HG03064 (cell line): ENCODE measurements at regions not wholly inside any gene's neighbourhood (a gene's known extent, or its start where the extent isn't known, plus 50 kb on each side); places are given as distances from the start of the nearest gene placed in this dataset.
"Not testable (repeated sequence)": the region's sequence is repeated elsewhere in the genome, so short reads cannot be mapped to it uniquely, and the experiment has no call there.

ENCODE experiments used
- ATAC-seq: cut with Tn5 transposase; IDR thresholded peaks from one replicate; pipeline ENCODE4 v1.9.1; 2021; ENCODE audit warnings: low read depth; ENCODE audit not compliant: unreplicated experiment

DNA sequence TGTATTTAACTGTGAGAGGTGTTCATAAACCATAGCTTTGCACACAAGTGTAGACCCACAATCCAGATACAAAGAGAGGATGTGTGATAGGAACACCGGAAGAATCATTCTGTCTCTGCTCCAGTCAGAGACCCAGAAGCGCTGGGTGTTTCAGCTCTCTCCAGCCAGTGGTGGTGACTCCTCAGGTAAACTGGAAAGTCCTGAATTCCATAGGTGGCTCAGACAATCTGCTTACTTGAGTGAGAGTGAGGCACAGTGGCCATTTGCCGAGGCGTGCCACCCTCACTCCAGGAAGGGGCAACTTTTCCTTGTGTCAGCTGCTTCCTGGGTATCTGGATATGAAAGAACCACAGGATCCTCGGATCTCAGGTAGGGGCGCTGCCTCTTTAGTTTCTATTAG is 171.5 kb downstream of the KCNS3 start:
- ATAC-seq, result no peak

DNA sequence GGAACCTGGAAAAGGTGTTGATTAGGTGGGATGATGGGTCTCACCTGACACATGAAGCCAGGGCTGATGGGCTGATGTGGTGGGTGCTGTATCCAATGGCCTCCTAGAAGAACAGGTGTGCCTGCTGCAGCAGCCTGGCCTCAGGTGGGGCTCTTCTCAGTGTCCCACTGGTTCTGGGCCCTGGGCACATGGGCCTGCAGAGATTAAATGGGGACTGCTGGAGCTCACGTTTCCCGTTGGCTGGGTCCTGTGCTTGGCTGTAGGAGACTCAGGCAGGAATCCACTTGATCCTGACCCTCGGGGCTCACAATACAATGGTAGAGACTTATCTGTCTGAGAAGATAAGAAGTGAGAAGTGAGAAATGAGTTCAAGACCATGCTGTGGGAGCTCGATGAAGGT is 170.9 kb downstream of the KCNS3 start:
- ATAC-seq, result no peak

DNA sequence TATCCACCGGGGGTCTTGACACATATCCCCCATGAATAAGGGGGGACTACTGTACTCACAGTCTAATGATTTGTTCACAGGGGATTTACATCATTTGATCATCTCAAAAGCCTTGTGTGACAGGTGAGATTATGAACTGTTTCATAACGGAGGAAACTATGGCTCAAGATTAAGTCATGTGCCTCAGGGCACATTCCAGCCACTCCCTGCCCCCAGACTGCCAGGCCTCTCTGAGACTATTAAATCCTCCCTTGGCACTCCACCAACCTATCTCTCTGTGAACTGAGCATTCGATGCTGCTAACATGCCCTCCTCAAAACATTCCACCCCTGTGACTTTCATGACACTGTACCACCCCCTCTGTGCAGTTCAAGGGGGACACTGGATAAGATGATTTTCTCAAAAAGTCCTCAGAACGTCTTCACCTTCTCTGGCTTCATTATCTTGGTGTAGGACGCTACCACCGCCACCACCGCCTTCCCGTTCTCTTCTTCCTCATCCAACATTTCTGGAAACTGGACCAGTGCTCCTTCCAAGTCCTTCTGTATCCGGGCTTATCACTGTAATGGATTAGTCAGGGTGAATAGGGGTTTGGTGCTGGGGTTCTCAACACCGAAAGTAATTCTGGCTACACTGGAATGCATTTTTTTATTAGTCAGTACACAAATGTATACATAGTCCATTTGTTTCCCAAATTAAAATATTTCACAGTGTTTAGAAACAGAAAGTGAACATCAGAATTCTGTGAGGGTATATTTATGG is 169.6 kb downstream of the KCNS3 start:
- ATAC-seq, result no peak

DNA sequence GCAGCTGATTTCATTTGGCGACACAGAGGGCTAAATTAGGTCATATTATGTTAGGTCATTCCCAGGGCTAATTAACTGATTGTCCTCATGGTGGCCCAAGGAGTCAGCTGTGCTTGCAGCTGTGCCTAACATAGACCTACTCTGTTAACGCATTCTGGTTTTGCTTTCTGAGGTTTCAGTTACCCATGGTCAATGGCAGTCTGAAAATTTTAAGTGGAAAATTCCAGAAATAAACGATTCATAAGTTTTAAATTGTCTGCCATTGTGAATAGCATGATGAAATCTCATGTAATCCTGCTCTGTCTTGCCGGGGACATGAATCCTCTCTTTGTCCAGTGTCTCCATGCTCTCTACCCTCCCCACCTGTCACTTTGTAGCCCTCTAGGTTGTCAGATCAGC is 168.7 kb downstream of the KCNS3 start:
- no peak for ATAC-seq

DNA sequence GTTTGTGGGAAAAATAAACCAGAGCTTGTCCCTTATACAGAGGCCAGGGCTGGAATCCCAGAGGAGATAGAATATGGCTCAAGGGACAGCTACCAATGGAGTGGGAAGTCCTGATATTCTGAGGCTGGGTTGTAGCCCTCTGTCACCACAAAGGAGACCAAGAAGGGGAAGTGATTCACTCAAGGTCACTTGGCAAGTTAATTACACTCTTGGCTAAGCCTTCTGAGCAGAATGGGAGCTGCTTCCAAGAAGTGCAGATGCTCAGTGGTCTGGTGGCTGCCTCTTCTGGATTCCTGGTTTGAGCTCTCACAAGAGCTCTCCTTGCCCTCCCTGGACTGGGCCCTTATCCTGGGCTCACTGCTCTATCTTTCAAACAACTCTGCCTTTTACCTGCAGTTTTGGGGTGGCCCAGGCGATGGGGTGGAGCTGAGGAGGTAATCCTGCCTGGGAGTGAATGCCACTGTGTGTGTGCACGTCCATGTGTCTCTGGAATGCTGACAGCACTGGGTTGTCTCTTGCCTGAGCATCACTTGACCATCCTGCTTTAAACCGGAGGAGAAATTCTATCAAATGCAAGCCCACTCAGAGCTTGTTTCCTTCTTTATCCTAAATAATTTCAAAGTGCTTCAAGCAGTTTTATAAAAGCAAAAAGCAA is 168.2 kb downstream of the KCNS3 start:
- ATAC-seq, result no peak

DNA sequence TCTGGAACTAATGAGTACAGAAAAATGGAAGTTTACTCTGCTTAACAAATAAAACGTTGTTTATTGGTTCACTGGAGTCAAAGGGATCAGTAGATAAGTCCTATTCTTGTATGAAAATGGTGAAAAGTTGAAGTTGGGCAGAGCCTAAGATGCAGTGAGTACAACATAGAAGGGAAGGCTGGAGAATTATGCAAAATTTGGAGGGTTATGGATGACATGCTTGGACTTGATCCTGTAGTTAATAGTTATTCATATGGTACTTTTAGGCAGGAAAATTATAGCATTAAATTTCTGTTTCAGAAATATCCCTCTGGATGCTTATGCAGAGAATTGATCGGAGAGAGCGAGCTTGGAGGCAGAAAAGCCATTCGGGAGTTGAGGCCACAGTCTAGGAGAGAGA is 167.6 kb downstream of the KCNS3 start:
- no peak for ATAC-seq

DNA sequence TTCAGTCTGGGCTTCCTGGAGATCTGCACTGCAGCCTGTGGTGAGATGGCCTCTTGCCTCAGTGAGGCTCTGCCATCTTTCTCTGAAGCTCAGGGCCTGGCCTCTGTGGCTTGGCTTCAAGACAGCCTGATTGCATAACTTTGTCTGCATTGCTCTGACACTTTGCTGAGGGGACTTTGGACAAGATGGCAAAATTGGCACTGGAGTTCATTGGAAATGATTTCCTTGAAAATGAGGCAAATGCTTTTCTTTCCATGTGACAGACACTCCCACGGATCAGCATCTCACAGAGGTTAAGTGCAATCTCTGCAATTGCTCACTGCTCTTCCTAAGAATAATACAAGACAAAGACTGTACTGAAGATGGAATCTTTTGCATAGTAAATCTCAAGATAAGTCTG is 166.8 kb downstream of the KCNS3 start:
- ATAC-seq, result no peak

DNA sequence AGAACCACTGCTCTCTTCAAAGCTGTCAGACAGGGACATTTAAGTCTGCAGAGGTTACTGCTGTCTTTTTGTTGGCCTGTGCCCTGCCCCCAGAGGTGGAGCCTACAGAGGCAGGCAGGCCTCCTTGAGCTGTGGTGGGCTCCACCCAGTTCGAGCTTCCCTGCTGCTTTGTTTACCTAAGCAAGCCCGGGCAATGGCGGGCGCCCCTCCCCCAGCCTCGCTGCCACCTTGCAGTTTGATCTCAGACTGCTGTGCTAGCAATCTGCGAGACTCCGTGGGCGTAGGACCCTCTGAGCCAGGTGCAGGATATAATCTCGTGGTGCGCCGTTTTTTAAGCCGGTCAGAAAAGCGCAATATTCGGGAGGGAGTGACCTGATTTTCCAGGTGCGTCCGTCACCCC is 138.9 kb downstream of the KCNS3 start:
- not testable (repeated sequence) for ATAC-seq

DNA sequence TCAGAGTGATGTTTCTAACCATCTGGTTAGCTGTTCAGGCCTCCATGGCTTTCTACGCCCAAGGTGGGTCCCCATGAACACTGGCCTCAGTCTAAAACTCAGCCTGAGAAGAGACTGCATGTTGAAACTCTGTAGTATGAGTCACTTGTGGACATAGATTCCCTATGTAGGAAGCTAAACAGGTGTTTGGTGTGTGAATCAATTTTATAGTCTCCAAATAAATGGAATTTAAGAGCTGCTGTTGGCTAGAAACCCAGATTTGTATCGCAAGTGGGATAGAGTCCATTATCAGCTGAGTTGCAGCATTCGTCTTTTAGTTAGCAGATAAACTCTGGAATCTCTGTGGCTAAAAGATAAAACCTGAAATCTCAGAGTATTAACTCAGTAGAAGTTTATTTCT is 131.4 kb downstream of the KCNS3 start:
- no peak for ATAC-seq

DNA sequence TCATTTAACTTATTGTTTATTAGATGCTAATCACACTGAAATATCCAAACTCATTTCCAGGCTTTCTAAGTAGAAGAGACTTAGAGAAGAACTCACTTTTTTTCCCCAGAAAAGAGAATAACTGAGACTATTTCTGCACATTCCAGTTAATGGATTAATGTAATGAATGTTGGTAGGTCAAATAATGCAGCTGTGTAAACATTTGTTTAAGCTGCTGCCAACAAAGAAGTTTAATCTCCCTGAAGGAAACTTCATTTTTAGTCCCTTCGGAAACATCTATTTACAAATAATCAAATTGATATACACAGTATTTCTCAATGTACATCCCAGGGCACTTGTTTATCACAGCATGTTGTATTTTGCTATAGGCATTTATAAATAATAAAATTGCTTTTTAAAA is 126.9 kb downstream of the KCNS3 start:
- ATAC-seq, result no peak

DNA sequence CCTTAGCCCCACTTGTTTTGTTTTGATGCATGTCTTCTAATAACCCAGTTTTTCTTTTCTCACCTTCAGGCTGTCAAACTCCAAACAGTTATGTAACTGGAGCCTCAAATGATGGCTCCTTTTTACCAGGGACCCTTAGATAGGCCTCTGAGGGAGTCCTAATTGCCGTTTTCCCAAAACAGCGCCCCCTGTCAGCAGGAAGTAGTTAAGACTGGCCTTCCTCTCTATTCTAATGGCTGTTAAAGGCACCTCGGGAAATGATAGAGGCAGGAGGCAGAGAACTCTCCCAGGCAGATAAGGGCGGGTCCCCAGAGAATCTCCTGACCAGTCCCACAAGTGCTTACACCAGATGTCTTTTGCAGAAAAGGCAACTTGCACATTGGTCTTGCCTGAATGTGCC is 123.2 kb downstream of the KCNS3 start:
- no peak for ATAC-seq

DNA sequence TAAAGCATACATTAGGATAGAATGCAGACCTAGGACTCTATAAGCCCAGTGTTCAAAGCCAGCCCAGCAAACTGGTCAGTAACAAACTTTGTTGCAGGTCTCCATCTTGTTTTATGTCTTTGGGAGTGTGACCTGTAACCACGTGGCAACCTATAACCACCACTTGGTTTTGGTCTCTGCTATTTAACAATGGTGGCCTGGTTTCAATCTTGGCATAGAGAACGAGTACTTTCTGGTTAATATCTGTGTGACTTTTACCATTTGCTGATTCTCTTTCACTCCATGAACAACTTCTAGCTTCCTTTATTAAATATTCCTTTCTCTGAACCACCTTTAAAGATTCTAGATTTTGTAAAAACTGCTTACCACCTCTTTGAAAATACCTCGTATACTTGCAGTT is 118.5 kb downstream of the KCNS3 start:
- ATAC-seq, result no peak

DNA sequence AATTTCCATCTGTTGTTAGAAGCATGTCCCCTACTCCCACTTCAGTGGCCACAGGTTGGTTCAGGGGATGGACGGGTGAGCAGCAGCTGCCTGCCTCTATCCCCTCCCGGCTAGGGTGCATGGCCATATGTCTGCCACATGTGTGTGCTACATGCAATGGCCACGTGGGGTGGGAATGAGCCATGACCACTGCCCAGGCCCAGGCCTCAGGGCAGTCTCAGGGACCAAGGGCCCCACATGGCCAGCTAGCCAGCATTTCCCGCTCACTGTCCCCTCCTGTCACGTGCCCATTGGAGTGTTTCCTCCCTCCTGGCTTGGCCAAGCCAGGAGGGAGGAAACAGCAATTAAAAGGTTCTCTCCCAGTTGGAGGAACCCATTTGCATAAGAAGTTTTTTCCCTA is 117.1 kb downstream of the KCNS3 start:
- no peak for ATAC-seq
